ENCODE measurements at regions not wholly inside any gene's neighbourhood (a gene's known extent, or its start where the extent isn't known, plus 50 kb on each side); places are given as distances from the start of the nearest gene placed in this dataset.

DNA sequence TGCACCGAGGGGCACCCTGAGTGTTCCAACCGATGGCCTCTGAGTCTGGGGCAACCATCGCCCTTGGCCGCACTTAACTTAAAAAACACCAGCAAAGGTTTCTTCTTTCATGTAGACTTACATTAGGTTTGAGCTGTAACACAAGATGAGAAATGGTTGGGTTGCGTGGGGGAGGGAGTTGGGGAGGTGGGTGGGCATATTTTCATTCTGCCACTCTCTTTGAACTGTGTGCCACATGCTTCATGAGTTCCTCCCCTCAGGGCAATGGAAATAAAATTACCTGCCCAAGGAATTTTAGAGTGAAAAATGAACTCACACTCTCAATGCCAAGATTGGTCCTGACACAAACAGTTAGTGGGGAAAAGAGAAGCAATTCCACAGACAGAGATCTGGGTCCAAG is 430.1 kb upstream of the USP24 start:
- intact Hi-C loops (cut with DNase I): no loop called here
- TF ChIP-seq POLR2A (IDR thresholded peaks at IDR 0.05; ENCODE audit: low read depth) (no peak), POLR2AphosphoS5 (IDR thresholded peaks at IDR 0.05) (no peak), EP300 (IDR thresholded peaks at IDR 0.05) (no peak)
- TF ChIP-seq, protein P1, sequence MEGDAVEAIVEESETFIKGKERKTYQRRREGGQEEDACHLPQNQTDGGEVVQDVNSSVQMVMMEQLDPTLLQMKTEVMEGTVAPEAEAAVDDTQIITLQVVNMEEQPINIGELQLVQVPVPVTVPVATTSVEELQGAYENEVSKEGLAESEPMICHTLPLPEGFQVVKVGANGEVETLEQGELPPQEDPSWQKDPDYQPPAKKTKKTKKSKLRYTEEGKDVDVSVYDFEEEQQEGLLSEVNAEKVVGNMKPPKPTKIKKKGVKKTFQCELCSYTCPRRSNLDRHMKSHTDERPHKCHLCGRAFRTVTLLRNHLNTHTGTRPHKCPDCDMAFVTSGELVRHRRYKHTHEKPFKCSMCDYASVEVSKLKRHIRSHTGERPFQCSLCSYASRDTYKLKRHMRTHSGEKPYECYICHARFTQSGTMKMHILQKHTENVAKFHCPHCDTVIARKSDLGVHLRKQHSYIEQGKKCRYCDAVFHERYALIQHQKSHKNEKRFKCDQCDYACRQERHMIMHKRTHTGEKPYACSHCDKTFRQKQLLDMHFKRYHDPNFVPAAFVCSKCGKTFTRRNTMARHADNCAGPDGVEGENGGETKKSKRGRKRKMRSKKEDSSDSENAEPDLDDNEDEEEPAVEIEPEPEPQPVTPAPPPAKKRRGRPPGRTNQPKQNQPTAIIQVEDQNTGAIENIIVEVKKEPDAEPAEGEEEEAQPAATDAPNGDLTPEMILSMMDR (IDR thresholded peaks at IDR 0.05): no peak
- 93% methylated on average over 5 of the region's 5 CpGs for WGBS
- Histone ChIP-seq H3K4me1 (peaks cover 0 to 15% (median 3%) of the 10 kb centered on the region in 4 donors), H3K27me3 (no peaks in the 10 kb centered on the region), H3K9me3 (no peaks in the 10 kb centered on the region), H3K27ac (replicated peaks in 1 of 4) (no peak overlapping the region), H3K36me3 (no peaks in the 10 kb centered on the region), H3K4me3 (no peak overlapping the region)
- peak; percentile 50 for DNase-seq (ENCODE audit: extremely low spot score)

DNA sequence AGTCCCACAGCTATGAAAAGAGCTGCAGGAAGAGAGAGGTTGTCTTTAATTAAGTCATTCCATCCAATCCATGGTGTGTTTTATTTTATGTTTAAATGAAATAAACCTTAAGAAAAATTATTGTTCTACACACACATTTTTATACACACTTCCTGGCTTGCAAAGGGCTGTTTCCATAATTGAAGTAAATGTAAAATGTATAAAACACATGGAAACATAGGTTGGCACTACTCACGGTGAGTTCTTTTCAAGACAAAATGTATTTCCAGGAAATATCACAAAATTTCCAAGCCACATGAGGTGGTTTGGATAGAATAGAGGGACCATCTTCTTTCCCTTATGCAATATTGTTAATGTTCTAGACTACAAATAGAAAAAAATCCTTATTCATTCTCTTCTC is 426.8 kb upstream of the USP24 start:
- intact Hi-C loops (cut with DNase I): no loop called here
- Histone ChIP-seq H3K36me3 (no peaks in the 10 kb centered on the region), H3K9me3 (no peaks in the 10 kb centered on the region), H3K27me3 (no peaks in the 10 kb centered on the region), H3K4me3 (no peak overlapping the region), H3K4me1 (peaks cover 0 to 17% (median 2%) of the 10 kb centered on the region in 4 donors), H3K27ac (replicated peaks in 1 of 4) (no peak overlapping the region)
- TF ChIP-seq, protein P1 (IDR thresholded peaks at IDR 0.05): no peak
- no peak for TF ChIP-seq POLR2AphosphoS5 (IDR thresholded peaks at IDR 0.05)
- TF ChIP-seq EP300 (IDR thresholded peaks at IDR 0.05): no peak
- no peak for TF ChIP-seq POLR2A (IDR thresholded peaks at IDR 0.05; ENCODE audit: low read depth)
- whole genome bisulfite sequencing: 91% methylated on average over 1 of the region's 1 CpG
- no peak for DNase-seq (ENCODE audit: extremely low spot score)

DNA sequence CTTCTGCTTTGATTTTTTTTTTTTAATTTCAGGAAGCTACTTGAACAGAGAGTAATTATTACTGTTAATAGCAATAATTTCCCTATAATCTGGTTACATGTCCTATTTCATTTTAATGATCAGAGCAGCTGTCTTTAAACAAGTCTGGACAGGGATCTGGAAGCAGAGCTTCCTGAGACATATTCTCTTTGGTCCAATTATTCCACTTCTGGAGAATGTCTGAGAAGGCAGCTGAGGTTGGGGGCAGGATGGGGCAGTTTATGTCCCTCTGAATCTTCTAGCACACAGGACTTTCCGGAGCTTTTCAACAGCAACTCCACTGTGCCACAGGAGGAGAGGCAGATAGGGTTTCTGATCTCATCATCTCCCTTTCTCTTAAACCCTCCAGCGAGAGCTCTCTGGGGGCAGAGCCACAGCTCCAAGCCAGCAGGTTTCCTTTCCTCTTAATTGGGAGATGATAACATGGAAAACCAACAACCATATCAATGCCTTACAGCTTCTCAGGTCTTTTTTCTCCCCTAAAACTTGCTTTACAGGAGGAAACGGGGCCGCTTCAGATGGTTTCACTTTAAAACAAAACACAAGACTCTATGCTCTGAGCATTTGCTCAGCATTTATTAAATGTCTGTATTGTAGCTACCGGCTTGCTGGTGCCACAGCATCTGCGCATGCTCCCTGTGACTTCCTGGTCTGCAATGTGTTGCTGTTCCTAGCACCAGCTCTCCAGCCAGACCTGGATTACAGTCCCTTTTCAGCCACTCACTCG is 425.7 kb upstream of the USP24 start:
- Histone ChIP-seq H3K27me3 (no peaks in the 10 kb centered on the region), H3K27ac (replicated peaks in 1 of 4) (peak overlapping the region; percentile 40 to 59 (median 46)), H3K36me3 (no peaks in the 10 kb centered on the region), H3K4me1 (peaks cover 0 to 25% (median 9%) of the 10 kb centered on the region in 4 donors), H3K9me3 (no peaks in the 10 kb centered on the region), H3K4me3 (peak overlapping the region; percentile 28 to 34 (median 32))
- intact Hi-C loops (cut with DNase I): no loop called here
- TF ChIP-seq EP300 (IDR thresholded peaks at IDR 0.05): no peak
- TF ChIP-seq POLR2AphosphoS5 (IDR thresholded peaks at IDR 0.05): peak; percentile 17 to 40
- TF ChIP-seq, protein P1 (IDR thresholded peaks at IDR 0.05): no peak
- no peak for TF ChIP-seq POLR2A (IDR thresholded peaks at IDR 0.05; ENCODE audit: low read depth)
- peak; percentile 90 for DNase-seq (ENCODE audit: extremely low spot score)
- WGBS: 49% methylated on average over 7 of the region's 7 CpGs

DNA sequence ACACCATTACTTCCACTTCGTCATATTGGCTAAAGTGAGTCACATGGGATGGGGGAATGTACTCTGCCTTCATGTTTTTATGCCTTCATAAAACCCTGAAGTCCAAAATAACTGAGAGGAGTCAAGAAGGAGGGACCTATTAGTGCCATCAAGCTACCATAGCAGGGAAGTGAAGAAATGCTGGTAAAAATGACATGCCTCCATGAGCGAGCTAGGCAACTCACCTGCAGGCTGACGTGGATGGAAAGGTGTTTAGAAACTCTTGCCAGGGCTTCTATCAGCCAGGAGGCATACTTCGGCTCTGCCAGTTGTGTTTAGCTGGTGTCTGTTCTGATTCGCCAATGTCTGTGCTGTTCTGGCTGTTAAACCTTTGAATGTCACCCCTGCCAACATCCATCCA is 424.4 kb upstream of the USP24 start:
- peak; percentile 81 for DNase-seq (ENCODE audit: extremely low spot score)
- H3K4me1 ChIP-seq: peaks cover 0 to 38% (median 21%) of the 10 kb centered on the region in 4 donors
- H3K9me3 ChIP-seq: no peaks in the 10 kb centered on the region
- TF ChIP-seq, protein P1 (IDR thresholded peaks at IDR 0.05): no peak
- TF ChIP-seq POLR2A (IDR thresholded peaks at IDR 0.05; ENCODE audit: low read depth) (no peak), POLR2AphosphoS5 (IDR thresholded peaks at IDR 0.05) (no peak), EP300 (IDR thresholded peaks at IDR 0.05) (no peak)
- 94% methylated on average over 5 of the region's 5 CpGs for WGBS
- H3K4me3 ChIP-seq: no peak overlapping the region
- no peaks in the 10 kb centered on the region for H3K27me3 ChIP-seq
- intact Hi-C loops (cut with DNase I): no loop called here
- H3K27ac ChIP-seq (replicated peaks in 1 of 4): no peak overlapping the region
- H3K36me3 ChIP-seq: no peaks in the 10 kb centered on the region
